GM18870 (cell line): ENCODE measurements at regions not wholly inside any gene's neighbourhood (a gene's known extent, or its start where the extent isn't known, plus 50 kb on each side); places are given as distances from the start of the nearest gene placed in this dataset.
A peak's percentile ranks its signal among the peaks of the same experiment; 100 is the strongest.
"Not testable (repeated sequence)": the region's sequence is repeated elsewhere in the genome, so short reads cannot be mapped to it uniquely, and the experiment has no call there.

ENCODE experiments used
- ATAC-seq: cut with Tn5 transposase; IDR thresholded peaks from one replicate; pipeline ENCODE4 v1.9.1; 2021; ENCODE audit warnings: moderate library complexity; ENCODE audit not compliant: unreplicated experiment

GRCh38 chr1:96466842-96467241, 254.7 kb upstream of the PTBP2 start:
- no peak for ATAC-seq

DNA sequence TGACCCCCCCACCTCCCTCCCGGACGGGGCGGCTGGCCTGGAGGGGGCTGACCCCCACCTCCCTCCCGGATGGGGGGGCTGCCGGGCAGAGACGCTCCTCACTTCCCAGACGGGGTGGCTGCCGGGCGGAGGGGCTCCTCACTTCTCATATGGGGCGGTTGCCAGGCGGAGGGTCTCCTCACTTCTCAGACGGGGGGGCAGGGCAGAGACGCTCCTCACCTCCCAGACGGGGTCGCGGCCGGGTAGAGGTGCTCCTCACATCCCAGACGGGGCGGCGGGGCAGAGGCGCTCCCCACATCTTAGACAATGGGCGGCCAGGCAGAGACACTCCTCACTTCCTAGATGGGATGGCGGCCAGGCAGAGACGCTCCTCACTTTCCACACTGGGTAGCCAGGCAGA, 251.9 kb upstream of the PTBP2 start:
- ATAC-seq: not testable (repeated sequence)

DNA sequence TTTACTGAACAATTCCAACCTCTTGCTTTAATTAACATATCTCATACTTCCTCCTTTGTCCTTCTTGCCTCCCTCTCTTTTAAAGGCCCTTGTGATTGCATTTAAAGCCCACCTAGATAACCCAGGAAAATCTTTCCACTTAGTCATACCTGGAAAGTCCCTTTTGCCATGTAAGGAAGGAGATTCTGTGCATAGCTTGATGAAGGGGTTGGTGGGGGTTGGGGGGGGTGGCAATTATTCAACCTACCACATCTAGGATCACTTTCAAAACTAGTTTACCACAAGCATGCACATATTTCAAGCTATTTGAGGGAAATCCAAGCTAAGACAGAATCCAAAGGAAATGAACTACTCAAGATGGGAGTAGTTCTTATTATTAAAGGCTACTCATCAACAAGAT, 249.1 kb upstream of the PTBP2 start:
- ATAC-seq: no peak

GRCh38 chr1:96473791-96474434, 247.7 kb upstream of the PTBP2 start:
- no peak for ATAC-seq

- ATAC-seq: no peak
These were observed 246.4 kb upstream of the PTBP2 start for GRCh38 chr1:96474985-96475743.

DNA sequence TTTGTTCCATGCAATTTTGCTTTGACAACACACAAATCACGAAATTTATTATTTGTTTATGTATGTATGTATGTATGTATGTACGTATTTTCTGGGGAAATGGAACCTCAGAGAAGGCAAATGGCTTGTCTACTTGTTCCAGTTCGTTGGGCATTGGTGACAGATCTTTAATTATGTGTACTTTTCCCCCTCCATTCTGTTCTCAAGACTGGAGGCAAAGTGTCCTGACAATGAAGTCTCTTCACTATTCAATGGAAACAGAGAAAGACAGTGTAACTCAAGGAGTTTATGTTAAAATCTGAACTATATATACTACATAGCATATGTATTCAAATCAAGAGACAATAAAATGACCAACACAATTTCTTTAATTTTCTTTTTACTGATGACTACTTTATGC, 245.7 kb upstream of the PTBP2 start:
- ATAC-seq: no peak

GRCh38 chr1:96478228-96478627, 243.4 kb upstream of the PTBP2 start:
- ATAC-seq: no peak

DNA sequence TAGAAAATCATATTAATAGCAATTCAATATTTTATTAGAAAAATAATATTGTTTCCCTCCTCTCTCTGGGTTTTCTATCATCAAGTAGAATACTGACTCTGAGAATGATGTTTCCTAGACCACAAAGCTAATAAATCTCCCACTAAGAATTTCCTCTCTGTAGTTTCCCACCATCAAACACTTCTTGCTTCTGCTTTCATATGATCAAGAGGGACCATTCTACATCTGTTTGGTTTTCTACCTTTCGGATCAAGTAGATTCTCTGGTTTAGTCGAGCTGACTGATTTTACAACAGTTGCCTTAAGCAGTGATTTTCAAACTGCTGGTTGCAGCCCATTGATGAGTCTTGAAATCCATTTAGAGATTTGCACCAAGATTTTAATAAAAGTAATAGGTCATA, 240.2 kb upstream of the PTBP2 start:
- no peak for ATAC-seq

- no peak for ATAC-seq
These were observed 239.0 kb upstream of the PTBP2 start for GRCh38 chr1:96482616-96483015.

GRCh38 chr1:96487394-96487793, 234.2 kb upstream of the PTBP2 start:
- no peak for ATAC-seq

DNA sequence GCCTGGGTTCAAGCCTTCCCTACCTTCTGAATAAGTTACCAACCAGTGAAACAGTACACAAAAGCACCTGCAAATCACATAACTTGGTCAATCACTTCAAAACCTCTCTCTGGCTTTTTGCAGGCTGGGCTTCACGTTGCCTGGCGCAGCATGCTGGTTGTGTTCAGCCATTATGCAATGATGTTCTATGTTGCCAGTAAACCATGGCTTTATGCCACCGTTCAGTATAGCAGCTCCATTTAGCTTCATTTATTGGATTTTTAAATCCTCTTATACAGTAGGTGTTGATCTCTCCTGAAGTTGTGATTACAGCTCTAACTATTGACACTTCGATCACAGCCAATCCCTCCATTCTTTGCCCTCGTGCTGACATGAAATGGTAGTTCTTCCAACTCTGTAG, 233.6 kb upstream of the PTBP2 start:
- no peak for ATAC-seq

DNA sequence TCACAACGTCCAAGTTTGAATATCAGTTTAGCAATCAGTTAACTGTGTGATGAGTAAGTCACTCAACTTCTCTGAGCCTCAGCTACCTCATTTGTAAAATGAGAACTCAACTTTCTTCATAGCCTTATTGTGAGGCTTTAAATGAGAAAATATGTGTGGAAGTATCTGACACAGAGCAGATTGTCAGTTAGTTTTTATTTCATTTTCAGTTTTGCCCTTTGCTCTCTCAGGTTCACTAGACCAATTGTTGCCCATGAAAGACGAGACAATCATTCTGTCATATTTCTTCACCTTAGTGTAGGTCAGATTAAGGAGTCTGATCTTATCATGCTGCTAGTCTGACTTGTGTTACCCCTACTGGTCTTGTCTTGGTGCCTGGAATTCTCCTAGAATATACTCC, 232.8 kb upstream of the PTBP2 start:
- ATAC-seq: peak; percentile 78

- no peak for ATAC-seq
These were observed 229.3 kb upstream of the PTBP2 start for GRCh38 chr1:96492236-96492635.

- ATAC-seq: no peak
These were observed 222.7 kb upstream of the PTBP2 start for GRCh38 chr1:96498744-96499340.

DNA sequence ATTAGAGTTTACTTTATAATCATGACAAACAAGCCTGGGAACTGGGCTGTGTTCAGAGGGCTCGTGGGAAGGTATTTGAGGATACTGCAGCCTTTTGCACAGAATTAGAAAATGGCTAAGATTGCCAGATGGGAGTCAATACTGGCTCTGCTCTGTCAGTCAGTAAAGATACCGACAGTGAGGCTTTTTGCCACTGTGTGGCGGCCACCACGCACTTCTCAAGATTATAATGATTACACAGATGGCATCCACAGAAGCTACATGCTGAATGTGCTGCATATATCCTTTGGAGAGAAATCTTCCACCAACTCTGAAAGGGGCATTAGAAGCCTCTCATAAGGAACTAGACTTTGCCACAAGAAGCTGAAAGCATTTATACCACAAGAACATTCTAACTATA, 213.4 kb upstream of the PTBP2 start:
- ATAC-seq: no peak

GRCh38 chr1:96509339-96509738, 212.2 kb upstream of the PTBP2 start:
- no peak for ATAC-seq

- ATAC-seq: no peak
These were observed 211.6 kb upstream of the PTBP2 start for GRCh38 chr1:96509951-96510350.

- no peak for ATAC-seq
These were observed 211.2 kb upstream of the PTBP2 start for GRCh38 chr1:96510391-96510790.

DNA sequence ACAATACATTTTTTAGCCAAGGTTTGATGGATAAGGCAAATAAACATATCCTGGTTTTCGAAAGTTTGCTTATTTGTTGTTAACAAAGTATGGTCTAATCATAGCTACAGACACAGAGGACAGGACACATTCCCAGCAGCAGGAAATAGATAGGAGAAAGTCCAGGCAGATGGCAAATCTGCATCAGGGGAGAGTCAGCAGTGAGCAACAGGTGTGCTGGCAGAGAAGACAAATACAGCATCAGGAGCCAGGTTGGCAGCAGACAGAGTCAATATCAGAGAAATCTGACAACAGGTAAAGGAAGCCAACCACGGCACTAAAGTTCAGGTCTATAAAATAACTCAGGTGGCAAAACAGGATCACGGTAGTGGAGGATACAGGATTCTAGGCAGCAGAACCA, 210.7 kb upstream of the PTBP2 start:
- no peak for ATAC-seq

DNA sequence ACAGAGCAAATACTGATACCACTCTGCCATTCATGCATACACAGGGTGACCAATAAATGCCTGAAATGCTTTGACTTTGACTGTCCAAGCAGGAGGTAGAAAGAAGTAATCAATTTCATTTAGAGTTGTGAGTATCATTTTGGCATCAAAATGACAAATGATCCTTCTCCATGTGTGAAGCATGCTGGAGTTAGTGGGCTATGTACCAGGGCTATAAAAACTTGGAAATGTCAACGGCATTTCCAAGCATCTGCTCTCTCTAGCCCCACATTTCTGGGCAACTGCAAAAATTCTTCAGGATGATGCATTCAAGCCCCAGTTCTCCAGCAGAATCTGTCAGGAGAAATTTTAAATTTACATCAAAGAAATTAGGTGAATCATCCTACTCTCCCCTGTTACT, 208.4 kb upstream of the PTBP2 start:
- no peak for ATAC-seq

GRCh38 chr1:96515430-96515829, 206.2 kb upstream of the PTBP2 start:
- ATAC-seq: peak; percentile 97

DNA sequence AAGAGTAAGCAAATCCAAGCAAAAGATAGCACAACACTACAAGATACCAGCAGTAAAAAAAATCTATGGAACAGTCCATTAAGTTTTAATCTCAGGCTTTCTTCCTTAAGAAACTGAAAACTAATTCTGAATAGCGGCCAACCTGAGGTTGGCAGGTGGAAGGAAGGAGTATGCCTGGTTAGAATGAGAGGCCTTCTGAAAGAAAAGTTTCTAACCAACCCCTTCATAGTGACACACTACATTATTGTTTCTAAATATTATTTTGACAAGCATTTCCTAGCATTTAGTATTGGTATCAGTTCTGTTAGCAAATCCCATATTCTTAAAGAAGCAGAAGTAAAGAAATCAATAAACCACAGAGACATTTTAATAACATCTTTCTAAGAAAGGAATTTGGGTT, 205.7 kb upstream of the PTBP2 start:
- peak; percentile 37 for ATAC-seq
